DND-41 (cell line): ENCODE measurements at regions not wholly inside any gene's neighbourhood (a gene's known extent, or its start where the extent isn't known, plus 50 kb on each side); places are given as distances from the start of the nearest gene placed in this dataset.

Source experiments
- ATAC-seq: fragments of 200-7000 bp; cut with Tn5 transposase; 3 replicates; pipeline ENCODE4 v1.9.1; 2021; ENCODE audit warnings: low read depth; ENCODE audit not compliant: insufficient read depth
- DNase-seq: peaks from one replicate; pipeline ENCODE4 v3.0.0-alpha.2; 2020
- H2AFZ ChIP-seq: 2 replicates; pipeline ENCODE4 v1.6.0; 2012; ENCODE audit warnings: low read depth, low read length
- H3K27ac ChIP-seq: 2 replicates; pipeline ENCODE4 v1.5.1; 2012; ENCODE audit warnings: low read length, inconsistent platforms
- H3K27me3 ChIP-seq: fragments of 200-600 bp; sonication (generic); 2 replicates; pipeline ENCODE4 v1.6.0; 2012; ENCODE audit warnings: low read length, mild to moderate bottlenecking, inconsistent platforms; ENCODE audit not compliant: insufficient read depth, poor library complexity
- H3K36me3 ChIP-seq: 2 replicates; pipeline ENCODE4 v1.5.1; 2012; ENCODE audit warnings: low read length, inconsistent platforms; ENCODE audit not compliant: insufficient read depth
- H3K4me1 ChIP-seq: 2 replicates; pipeline ENCODE4 v1.5.1; 2012; ENCODE audit warnings: mild to moderate bottlenecking, low read length; ENCODE audit not compliant: insufficient read depth
- H3K4me2 ChIP-seq: 2 replicates; pipeline ENCODE4 v1.6.0; 2012; ENCODE audit warnings: mild to moderate bottlenecking, moderate library complexity, low read length, inconsistent platforms; ENCODE audit not compliant: insufficient read depth
- H3K4me3 ChIP-seq, 2 experiments: fragments of 200-600 bp in 1 of 2; shearing (Covaris generic) in 1 of 2; 2 replicates each; pipeline ENCODE4 v1.5.1; 2012 to 2016; ENCODE audit warnings: inconsistent platforms in 2 of 2, low read length in 2 of 2, mild to moderate bottlenecking in 2 of 2, low read depth in 1 of 2, moderate library complexity in 1 of 2
- H3K79me2 ChIP-seq: 2 replicates; pipeline ENCODE4 v1.6.0; 2012; ENCODE audit warnings: low read length, inconsistent platforms; ENCODE audit not compliant: insufficient read depth
- H3K9ac ChIP-seq: 2 replicates; pipeline ENCODE4 v1.6.0; 2012; ENCODE audit warnings: low read depth, mild to moderate bottlenecking, inconsistent platforms, low read length, moderate library complexity
- H3K9me3 ChIP-seq: 2 replicates; pipeline ENCODE4 v1.5.1; 2012; ENCODE audit warnings: low read length, moderate library complexity, mild to moderate bottlenecking, inconsistent platforms; ENCODE audit not compliant: insufficient read depth, severe bottlenecking
- H4K20me1 ChIP-seq: 2 replicates; pipeline ENCODE4 v1.6.0; 2012; ENCODE audit warnings: low read length; ENCODE audit not compliant: insufficient read depth
- EZH2 ChIP-seq: IDR thresholded peaks from 3 replicates; pipeline ENCODE4 v1.6.1; 2012; ENCODE audit warnings: borderline replicate concordance, low read depth, mild to moderate bottlenecking, moderate library complexity, low read length, inconsistent platforms; ENCODE audit not compliant: severe bottlenecking
- TF ChIP-seq, protein P1 (sequence below): IDR thresholded peaks from 2 replicates; pipeline ENCODE4 v1.5.1; 2012; ENCODE audit warnings: borderline replicate concordance, low read length, moderate library complexity, mild to moderate bottlenecking; ENCODE audit not compliant: poor library complexity, severe bottlenecking; ENCODE audit errors: extremely low read depth

DNA sequence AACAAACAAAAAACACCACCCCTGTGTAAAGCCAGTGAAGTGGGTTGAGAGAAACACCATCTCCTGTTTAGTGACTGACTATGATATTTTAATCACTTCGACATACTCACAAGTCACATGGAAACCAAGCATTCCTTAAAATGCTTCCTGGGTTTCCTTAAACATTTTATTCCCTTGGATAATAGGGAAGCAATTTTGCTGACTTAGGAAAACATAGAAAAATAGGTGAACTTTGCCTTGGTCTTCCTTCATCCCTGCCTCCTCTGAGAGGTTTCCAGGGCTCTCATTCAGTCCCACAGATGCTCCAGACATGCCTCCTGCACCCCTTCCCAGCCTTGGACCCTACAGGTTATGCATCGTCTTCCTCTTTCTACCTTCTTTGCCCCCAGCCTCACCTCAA lies 122.6 kb upstream of the SERPINE2 start:
- no peaks in the 10 kb centered on the region for H3K36me3 ChIP-seq
- ATAC-seq (no peak), DNase-seq (no peak)
- H3K4me3 ChIP-seq, result no peak overlapping the region
- no peaks in the 10 kb centered on the region for H3K79me2 ChIP-seq
- no peaks in the 10 kb centered on the region for H3K4me1 ChIP-seq
- H3K9me3 ChIP-seq, result no peaks in the 10 kb centered on the region
- H3K27ac ChIP-seq, result no peak overlapping the region
- no peak overlapping the region for H3K9ac ChIP-seq
- no peaks in the 10 kb centered on the region for H4K20me1 ChIP-seq
- H2AFZ ChIP-seq, result no peak overlapping the region
- no peaks in the 10 kb centered on the region for H3K27me3 ChIP-seq
- no peak overlapping the region for H3K4me2 ChIP-seq
- TF ChIP-seq EZH2, result no peak
- TF ChIP-seq, protein P1, sequence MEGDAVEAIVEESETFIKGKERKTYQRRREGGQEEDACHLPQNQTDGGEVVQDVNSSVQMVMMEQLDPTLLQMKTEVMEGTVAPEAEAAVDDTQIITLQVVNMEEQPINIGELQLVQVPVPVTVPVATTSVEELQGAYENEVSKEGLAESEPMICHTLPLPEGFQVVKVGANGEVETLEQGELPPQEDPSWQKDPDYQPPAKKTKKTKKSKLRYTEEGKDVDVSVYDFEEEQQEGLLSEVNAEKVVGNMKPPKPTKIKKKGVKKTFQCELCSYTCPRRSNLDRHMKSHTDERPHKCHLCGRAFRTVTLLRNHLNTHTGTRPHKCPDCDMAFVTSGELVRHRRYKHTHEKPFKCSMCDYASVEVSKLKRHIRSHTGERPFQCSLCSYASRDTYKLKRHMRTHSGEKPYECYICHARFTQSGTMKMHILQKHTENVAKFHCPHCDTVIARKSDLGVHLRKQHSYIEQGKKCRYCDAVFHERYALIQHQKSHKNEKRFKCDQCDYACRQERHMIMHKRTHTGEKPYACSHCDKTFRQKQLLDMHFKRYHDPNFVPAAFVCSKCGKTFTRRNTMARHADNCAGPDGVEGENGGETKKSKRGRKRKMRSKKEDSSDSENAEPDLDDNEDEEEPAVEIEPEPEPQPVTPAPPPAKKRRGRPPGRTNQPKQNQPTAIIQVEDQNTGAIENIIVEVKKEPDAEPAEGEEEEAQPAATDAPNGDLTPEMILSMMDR, result no peak

DNA sequence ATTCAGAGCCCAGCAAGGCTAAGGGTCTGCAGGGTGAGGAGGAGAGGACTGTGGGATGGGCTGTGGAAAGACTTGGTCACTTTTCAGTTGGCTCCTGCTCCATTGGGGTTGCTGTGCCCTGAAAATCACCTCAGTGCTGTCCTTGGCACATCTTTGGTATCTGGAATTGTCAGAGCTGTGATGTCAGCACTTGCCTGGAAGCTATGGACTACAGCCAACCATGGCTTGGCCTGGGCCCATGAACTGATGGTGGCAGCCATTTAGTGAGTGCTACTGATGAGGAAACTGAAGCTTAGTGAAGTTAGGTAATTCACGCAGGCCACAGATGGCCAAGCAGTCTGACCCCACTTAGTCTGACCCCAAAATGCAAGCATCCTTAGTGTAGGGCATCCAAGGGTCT lies 121.8 kb upstream of the SERPINE2 start:
- no peak overlapping the region for H3K9ac ChIP-seq
- H3K9me3 ChIP-seq, result no peaks in the 10 kb centered on the region
- TF ChIP-seq, protein P1, result no peak
- no peak for TF ChIP-seq EZH2
- H4K20me1 ChIP-seq, result no peaks in the 10 kb centered on the region
- no peaks in the 10 kb centered on the region for H3K36me3 ChIP-seq
- no peak overlapping the region for H3K27ac ChIP-seq
- H3K79me2 ChIP-seq, result no peaks in the 10 kb centered on the region
- ATAC-seq, result no peak
- no peak overlapping the region for H2AFZ ChIP-seq
- no peak overlapping the region for H3K4me2 ChIP-seq
- no peaks in the 10 kb centered on the region for H3K4me1 ChIP-seq
- no peak for DNase-seq
- H3K4me3 ChIP-seq, result no peak overlapping the region
- H3K27me3 ChIP-seq, result no peaks in the 10 kb centered on the region

DNA sequence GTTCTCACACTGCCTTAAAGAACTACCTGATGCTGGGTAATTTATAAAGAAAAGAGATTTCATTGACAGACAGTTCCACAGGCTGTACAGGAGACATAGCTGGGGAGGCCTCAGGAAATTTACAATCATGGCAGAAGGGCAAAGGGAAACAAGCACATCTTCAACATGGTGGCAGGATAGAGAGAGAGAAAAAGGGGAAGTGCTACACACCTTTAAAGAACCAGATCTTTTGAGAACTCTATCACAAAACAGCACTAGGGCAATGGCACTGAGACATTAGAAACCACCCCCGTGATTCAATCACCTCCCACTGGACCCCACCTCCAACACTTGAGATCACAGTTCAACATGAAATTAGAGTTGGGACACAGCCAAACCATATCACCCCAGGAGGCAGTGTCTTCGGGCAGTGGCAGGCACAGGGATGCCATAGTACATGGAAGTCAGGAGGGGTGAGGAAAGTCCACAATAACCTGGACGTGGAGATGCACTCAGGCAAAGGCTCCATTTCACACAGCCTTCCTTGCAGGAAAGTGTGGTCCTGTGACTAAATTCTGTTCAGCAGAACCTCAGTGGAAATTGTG lies 120.4 kb upstream of the SERPINE2 start:
- H3K4me1 ChIP-seq, result no peaks in the 10 kb centered on the region
- no peaks in the 10 kb centered on the region for H3K79me2 ChIP-seq
- DNase-seq (no peak), ATAC-seq (no peak)
- no peaks in the 10 kb centered on the region for H3K9me3 ChIP-seq
- TF ChIP-seq, protein P1, result no peak
- TF ChIP-seq EZH2, result no peak
- H3K4me2 ChIP-seq, result no peak overlapping the region
- H3K9ac ChIP-seq, result no peak overlapping the region
- no peaks in the 10 kb centered on the region for H3K36me3 ChIP-seq
- no peaks in the 10 kb centered on the region for H4K20me1 ChIP-seq
- H3K4me3 ChIP-seq, result no peak overlapping the region
- no peaks in the 10 kb centered on the region for H3K27me3 ChIP-seq
- no peak overlapping the region for H2AFZ ChIP-seq
- H3K27ac ChIP-seq, result no peak overlapping the region

DNA sequence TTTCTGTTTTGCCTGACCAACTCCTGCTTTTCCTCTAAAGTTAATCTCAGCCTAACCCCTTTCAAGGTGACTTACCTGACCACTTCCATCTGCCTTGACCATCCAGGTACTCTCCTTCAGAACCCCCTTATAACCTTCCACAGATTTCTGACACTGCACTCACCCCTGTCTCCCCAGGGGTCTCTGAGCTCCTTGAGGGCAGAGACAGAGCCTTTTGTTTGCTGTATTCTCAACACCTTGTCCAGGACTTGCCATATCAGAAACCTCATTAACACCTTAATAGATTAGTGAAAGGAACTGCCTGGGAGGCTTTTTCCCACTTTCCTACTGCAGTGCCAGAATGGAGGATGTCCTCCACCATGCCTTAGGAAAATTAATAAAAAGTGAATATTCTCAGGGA lies 119.7 kb upstream of the SERPINE2 start:
- no peak for DNase-seq
- Histone ChIP-seq H2AFZ (no peak overlapping the region), H3K9me3 (no peaks in the 10 kb centered on the region), H4K20me1 (no peaks in the 10 kb centered on the region), H3K4me1 (no peaks in the 10 kb centered on the region), H3K79me2 (no peaks in the 10 kb centered on the region), H3K9ac (no peak overlapping the region), H3K4me3 (no peak overlapping the region), H3K27ac (no peak overlapping the region), H3K4me2 (no peak overlapping the region), H3K27me3 (no peaks in the 10 kb centered on the region), H3K36me3 (no peaks in the 10 kb centered on the region)
- no peak for ATAC-seq
- no peak for TF ChIP-seq EZH2
- TF ChIP-seq, protein P1, result no peak
